ENCODE measurements at regions not wholly inside any gene's neighbourhood (a gene's known extent, or its start where the extent isn't known, plus 50 kb on each side); places are given as distances from the start of the nearest gene placed in this dataset.

- TF ChIP-seq ASH2L (IDR thresholded peaks at IDR 0.05; ENCODE audit: low read length) (peak; percentile 46), POU5F1 (IDR thresholded peaks at IDR 0.05; ENCODE audit: low read depth, low read length) (no peak), SP4 (IDR thresholded peaks at IDR 0.05; ENCODE audit: low read length) (no peak), KDM1A (IDR thresholded peaks at IDR 0.05; ENCODE audit: borderline replicate concordance, low read length) (no peak), SUZ12 (IDR thresholded peaks at IDR 0.05; ENCODE audit: low read length) (no peak), TAF1 (IDR thresholded peaks at IDR 0.05; ENCODE audit: low read depth, low read length) (no peak), TBP (IDR thresholded peaks at IDR 0.05; ENCODE audit: low read depth, low read length) (no peak), RXRA (IDR thresholded peaks at IDR 0.05; ENCODE audit: insufficient read depth, low read depth, low read length) (no peak), ATF2 (IDR thresholded peaks at IDR 0.05; ENCODE audit: low read length) (no peak), SP1 (IDR thresholded peaks at IDR 0.05; ENCODE audit: low read depth, low read length) (no peak), SRF (IDR thresholded peaks at IDR 0.05; ENCODE audit: low read depth, low read length) (no peak), EGR1 (IDR thresholded peaks at IDR 0.05; ENCODE audit: borderline replicate concordance, low read depth, low read length) (no peak), NRF1 (IDR thresholded peaks at IDR 0.05; ENCODE audit: low read depth, low read length) (no peak), RNF2 (IDR thresholded peaks at IDR 0.05; ENCODE audit: borderline replicate concordance, low read depth, low read length, missing control alignments, poor library complexity, severe bottlenecking) (no peak), EZH2 (IDR thresholded peaks at IDR 0.05; ENCODE audit: low read depth, low read length, severe bottlenecking) (no peak), RAD21 (IDR thresholded peaks at IDR 0.05 in 1 of 2, conservative IDR thresholded peaks at IDR 0.05 in 1 of 2; ENCODE audit: low read depth in 2 of 2, low read length in 2 of 2) (peak in 1 of 2 experiments; percentile 22; a peak in 1 of 4 replicates), GABPA (IDR thresholded peaks at IDR 0.05; ENCODE audit: borderline replicate concordance, insufficient read depth, low read length) (no peak)
- TF ChIP-seq, protein P1, sequence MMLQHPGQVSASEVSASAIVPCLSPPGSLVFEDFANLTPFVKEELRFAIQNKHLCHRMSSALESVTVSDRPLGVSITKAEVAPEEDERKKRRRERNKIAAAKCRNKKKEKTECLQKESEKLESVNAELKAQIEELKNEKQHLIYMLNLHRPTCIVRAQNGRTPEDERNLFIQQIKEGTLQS (IDR thresholded peaks at IDR 0.05; ENCODE audit: insufficient read depth, low read depth, low read length) = no peak
- TF ChIP-seq, protein P2, sequence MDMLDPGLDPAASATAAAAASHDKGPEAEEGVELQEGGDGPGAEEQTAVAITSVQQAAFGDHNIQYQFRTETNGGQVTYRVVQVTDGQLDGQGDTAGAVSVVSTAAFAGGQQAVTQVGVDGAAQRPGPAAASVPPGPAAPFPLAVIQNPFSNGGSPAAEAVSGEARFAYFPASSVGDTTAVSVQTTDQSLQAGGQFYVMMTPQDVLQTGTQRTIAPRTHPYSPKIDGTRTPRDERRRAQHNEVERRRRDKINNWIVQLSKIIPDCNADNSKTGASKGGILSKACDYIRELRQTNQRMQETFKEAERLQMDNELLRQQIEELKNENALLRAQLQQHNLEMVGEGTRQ (IDR thresholded peaks at IDR 0.05; ENCODE audit: low read length) = peak; percentile 37; the same call in 1 of the 2 replicates
- TF ChIP-seq, protein P3, sequence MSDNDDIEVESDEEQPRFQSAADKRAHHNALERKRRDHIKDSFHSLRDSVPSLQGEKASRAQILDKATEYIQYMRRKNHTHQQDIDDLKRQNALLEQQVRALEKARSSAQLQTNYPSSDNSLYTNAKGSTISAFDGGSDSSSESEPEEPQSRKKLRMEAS (IDR thresholded peaks at IDR 0.05) = peak; percentile 68
Measured at GRCh38 chr12:31897781-31898503, 61.3 kb upstream of the RESF1 start (continued).

All from H1 (cell line).